Mesenchymal stem cell (in vitro differentiated cells and primary cell): ENCODE measurements at regions not wholly inside any gene's neighbourhood (a gene's known extent, or its start where the extent isn't known, plus 50 kb on each side); places are given as distances from the start of the nearest gene placed in this dataset.

ENCODE experiments used
- DNase-seq: peaks from one replicate; pipeline ENCODE4 v3.0.0-alpha.2; 2013
- H2AFZ ChIP-seq: one replicate; pipeline ENCODE4 v1.6.1; 2013; ENCODE audit warnings: low read depth, mild to moderate bottlenecking, control low read depth, inconsistent platforms, low read length, moderate library complexity
- H2AK5ac ChIP-seq: 2 replicates; pipeline ENCODE4 v1.6.1; 2013; ENCODE audit warnings: low read length, moderate library complexity, mild to moderate bottlenecking, inconsistent platforms; ENCODE audit not compliant: severe bottlenecking
- H2BK120ac ChIP-seq: one replicate; pipeline ENCODE4 v1.6.1; 2013; ENCODE audit warnings: low read depth, mild to moderate bottlenecking, inconsistent platforms, low read length, moderate library complexity
- H2BK12ac ChIP-seq, 2 experiments: one replicate each; pipeline ENCODE4 v1.6.1; 2013; ENCODE audit warnings: inconsistent platforms in 2 of 2, low read length in 2 of 2, mild to moderate bottlenecking in 2 of 2, moderate library complexity in 2 of 2, control low read depth in 1 of 2
- H2BK15ac ChIP-seq: one replicate; pipeline ENCODE4 v1.6.1; 2013; ENCODE audit warnings: mild to moderate bottlenecking, low read depth, inconsistent platforms; ENCODE audit not compliant: poor library complexity, severe bottlenecking
- H2BK5ac ChIP-seq: 2 replicates; pipeline ENCODE4 v1.6.1; 2013; ENCODE audit warnings: low read depth, mild to moderate bottlenecking, low read length, control low read depth, inconsistent platforms; ENCODE audit not compliant: poor library complexity, severe bottlenecking
- H3K14ac ChIP-seq, 2 experiments: one replicate each; pipeline ENCODE4 v1.6.1; 2013; ENCODE audit warnings: inconsistent platforms in 2 of 2, low read length in 2 of 2, control low read depth in 1 of 2, mild to moderate bottlenecking in 1 of 2, moderate library complexity in 1 of 2
- H3K18ac ChIP-seq, 2 experiments: one replicate each; pipeline ENCODE4 v1.6.1; 2013; ENCODE audit warnings: inconsistent platforms in 2 of 2, low read length in 2 of 2, control low read depth in 1 of 2, low read depth in 1 of 2, mild to moderate bottlenecking in 1 of 2
- H3K23ac ChIP-seq, 2 experiments: one replicate each; pipeline ENCODE4 v1.6.1; 2013; ENCODE audit warnings: inconsistent platforms in 2 of 2, low read length in 2 of 2, mild to moderate bottlenecking in 2 of 2, moderate library complexity in 2 of 2, control low read depth in 1 of 2
- H3K27ac ChIP-seq: 2 replicates; pipeline ENCODE4 v1.5.1; 2013; ENCODE audit warnings: mild to moderate bottlenecking, moderate library complexity, low read length, control low read depth, inconsistent platforms; ENCODE audit not compliant: poor library complexity, severe bottlenecking
- H3K27me3 ChIP-seq, 2 experiments: 2 replicates each; pipeline versions ENCODE4 v1.6.1 to v1.7.0; 2013; ENCODE audit warnings: low read length in 2 of 2, mild to moderate bottlenecking in 2 of 2, moderate library complexity in 2 of 2, control low read depth in 1 of 2, inconsistent platforms in 1 of 2; ENCODE audit not compliant: control insufficient read depth in 1 of 2, insufficient read depth in 1 of 2
- H3K36me3 ChIP-seq, 2 experiments: 2 replicates each; pipeline versions ENCODE4 v1.6.1 to v1.7.0; 2013; ENCODE audit warnings: low read length in 2 of 2, control low read depth in 1 of 2, inconsistent platforms in 1 of 2, low read depth in 1 of 2, mild to moderate bottlenecking in 1 of 2; ENCODE audit not compliant: insufficient read depth in 2 of 2, control insufficient read depth in 1 of 2
- H3K4ac ChIP-seq, 2 experiments: one replicate each; pipeline ENCODE4 v1.6.1; 2013; ENCODE audit warnings: inconsistent platforms in 2 of 2, low read length in 2 of 2, mild to moderate bottlenecking in 2 of 2, moderate library complexity in 2 of 2, control low read depth in 1 of 2, low read depth in 1 of 2
- H3K4me1 ChIP-seq: 2 replicates; pipeline ENCODE4 v1.6.1; 2013; ENCODE audit warnings: low read depth, low read length, control low read depth; ENCODE audit not compliant: control insufficient read depth, insufficient read depth
- H3K4me2 ChIP-seq: 2 replicates; pipeline ENCODE4 v1.6.1; 2013; ENCODE audit warnings: low read length, mild to moderate bottlenecking, inconsistent platforms; ENCODE audit not compliant: poor library complexity, severe bottlenecking
- H3K4me3 ChIP-seq, 2 experiments: 2 replicates each; pipeline versions ENCODE4 v1.5.1 to v1.7.0; 2013; ENCODE audit warnings: low read length in 2 of 2, mild to moderate bottlenecking in 2 of 2, control low read depth in 1 of 2, low read depth in 1 of 2; ENCODE audit not compliant: insufficient read depth in 1 of 2
- H3K79me1 ChIP-seq: replicated peaks from 2 replicates; pipeline ENCODE4 v1.6.1; 2013; ENCODE audit warnings: mild to moderate bottlenecking, control low read depth, low read length, inconsistent platforms; ENCODE audit not compliant: poor library complexity, severe bottlenecking
- H3K9ac ChIP-seq: 2 replicates; pipeline ENCODE4 v1.7.0; 2013; ENCODE audit warnings: mild to moderate bottlenecking, low read length, moderate library complexity
- H3K9me3 ChIP-seq: 2 replicates; pipeline ENCODE4 v1.7.0; 2013; ENCODE audit warnings: mild to moderate bottlenecking, low read length; ENCODE audit not compliant: control insufficient read depth
- H4K8ac ChIP-seq: one replicate; pipeline ENCODE4 v1.6.1; 2013; ENCODE audit warnings: inconsistent platforms, mild to moderate bottlenecking, low read length, moderate library complexity
- H4K91ac ChIP-seq: one replicate; pipeline ENCODE4 v1.6.1; 2013; ENCODE audit warnings: mild to moderate bottlenecking, low read length, inconsistent platforms
- WGBS: methylation state at CpG from one replicate; pipeline ENCODE4 v1.1.7; 2013; ENCODE audit warnings: mixed read lengths; 5-methylcytosine and 5-hydroxymethylcytosine counted together

DNA sequence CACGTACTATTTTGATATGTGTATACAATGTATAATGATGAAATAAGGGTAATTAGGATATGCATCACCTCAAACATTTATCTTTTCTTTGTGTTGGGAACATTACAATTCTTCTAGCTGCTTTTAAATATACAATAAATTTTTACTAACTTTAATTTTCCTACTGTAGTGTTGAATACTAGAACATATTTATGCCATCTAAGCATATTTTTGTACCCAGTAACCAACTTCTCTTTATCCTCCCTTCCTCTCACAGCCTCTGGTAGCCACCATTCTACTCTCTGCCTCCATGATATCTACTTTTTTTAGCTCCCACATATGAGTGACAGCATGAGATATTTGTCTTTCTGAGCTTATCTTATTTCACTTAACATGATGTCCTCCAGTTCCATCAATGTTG lies 468.0 kb downstream of the COL11A1 start:
- WGBS: no CpG with 5 or more reads among the region's 1 CpG
- no peak overlapping the region for H3K4ac ChIP-seq
- no peak overlapping the region for H2AFZ ChIP-seq
- no peak overlapping the region for H3K23ac ChIP-seq
- no peak overlapping the region for H3K14ac ChIP-seq
- H2BK12ac ChIP-seq: no peak overlapping the region
- no peak for DNase-seq
- H3K27ac ChIP-seq: no peak overlapping the region
- H3K18ac ChIP-seq: no peak overlapping the region
- H3K36me3 ChIP-seq: no peaks in the 10 kb centered on the region
- no peak overlapping the region for H4K91ac ChIP-seq
- no peak overlapping the region for H4K8ac ChIP-seq
- no peak overlapping the region for H2AK5ac ChIP-seq
- H3K4me2 ChIP-seq: no peak overlapping the region
- no peaks in the 10 kb centered on the region for H3K79me1 ChIP-seq
- H3K9ac ChIP-seq: no peak overlapping the region
- no peaks in the 10 kb centered on the region for H3K4me1 ChIP-seq
- no peak overlapping the region for H3K4me3 ChIP-seq
- H3K9me3 ChIP-seq: no peaks in the 10 kb centered on the region
- no peaks in the 10 kb centered on the region for H3K27me3 ChIP-seq
- H2BK15ac ChIP-seq: no peak overlapping the region
- H2BK120ac ChIP-seq: no peak overlapping the region
- no peak overlapping the region for H2BK5ac ChIP-seq

GRCh38 chr1:102631691-102632090 lies 476.6 kb downstream of the COL11A1 start:
- no peaks in the 10 kb centered on the region for H3K9me3 ChIP-seq
- H3K14ac ChIP-seq: no peak overlapping the region
- no peak for DNase-seq
- 100% methylated on average over 2 of the region's 3 CpGs for WGBS
- no peak overlapping the region for H2BK12ac ChIP-seq
- no peak overlapping the region for H2AFZ ChIP-seq
- H2BK5ac ChIP-seq: no peak overlapping the region
- no peak overlapping the region for H2BK15ac ChIP-seq
- H3K23ac ChIP-seq: no peak overlapping the region
- no peak overlapping the region for H4K91ac ChIP-seq
- H3K9ac ChIP-seq: no peak overlapping the region
- no peak overlapping the region for H3K4me2 ChIP-seq
- no peak overlapping the region for H3K4ac ChIP-seq
- no peak overlapping the region for H3K18ac ChIP-seq
- no peak overlapping the region for H3K4me3 ChIP-seq
- peaks cover 1% of the 10 kb centered on the region for H3K4me1 ChIP-seq
- no peak overlapping the region for H3K27ac ChIP-seq
- no peaks in the 10 kb centered on the region for H3K36me3 ChIP-seq
- no peak overlapping the region for H2AK5ac ChIP-seq
- no peaks in the 10 kb centered on the region for H3K27me3 ChIP-seq
- no peaks in the 10 kb centered on the region for H3K79me1 ChIP-seq
- no peak overlapping the region for H2BK120ac ChIP-seq
- no peak overlapping the region for H4K8ac ChIP-seq

- 100% methylated on average over 1 of the region's 1 CpG for WGBS
Observed at GRCh38 chr1:102630041-102630440, 478.3 kb downstream of the COL11A1 start.

GRCh38 chr1:102628109-102628613 lies 480.2 kb downstream of the COL11A1 start:
- Histone ChIP-seq H3K27me3 (no peaks in the 10 kb centered on the region), H2AFZ (no peak overlapping the region), H3K36me3 (no peaks in the 10 kb centered on the region), H3K9ac (no peak overlapping the region), H3K14ac (no peak overlapping the region), H2BK5ac (no peak overlapping the region), H3K4me3 (no peak overlapping the region), H3K9me3 (no peaks in the 10 kb centered on the region), H2BK12ac (no peak overlapping the region), H4K91ac (peak overlapping the region; percentile 67), H2BK15ac (no peak overlapping the region), H2BK120ac (no peak overlapping the region), H3K4me1 (peaks cover 1% of the 10 kb centered on the region), H3K4ac (no peak overlapping the region), H2AK5ac (no peak overlapping the region), H3K18ac (peak overlapping the region in 1 of 2 experiments; percentile 46), H3K4me2 (no peak overlapping the region), H3K79me1 (no peaks in the 10 kb centered on the region), H3K27ac (no peak overlapping the region), H3K23ac (no peak overlapping the region), H4K8ac (no peak overlapping the region)
- peak; percentile 28 for DNase-seq
- 59% methylated on average over 5 of the region's 5 CpGs for WGBS

More at GRCh38 chr1:102630041-102630440, 478.3 kb downstream of the COL11A1 start:
- no peak overlapping the region for H2BK5ac ChIP-seq
- H3K18ac ChIP-seq: no peak overlapping the region
- H2AK5ac ChIP-seq: no peak overlapping the region
- no peak overlapping the region for H3K4me3 ChIP-seq
- H2BK120ac ChIP-seq: no peak overlapping the region
- H3K79me1 ChIP-seq: no peaks in the 10 kb centered on the region
- H3K36me3 ChIP-seq: no peaks in the 10 kb centered on the region
- no peak overlapping the region for H3K4ac ChIP-seq
- peak overlapping the region in 1 of 2 experiments; percentile 31 for H2BK12ac ChIP-seq
- H3K27me3 ChIP-seq: no peaks in the 10 kb centered on the region
- no peak overlapping the region for H2AFZ ChIP-seq
- no peak overlapping the region for H3K23ac ChIP-seq
- no peak for DNase-seq
- no peak overlapping the region for H3K27ac ChIP-seq
- H3K4me1 ChIP-seq: peaks cover 1% of the 10 kb centered on the region
- no peak overlapping the region for H3K4me2 ChIP-seq
- no peak overlapping the region for H4K8ac ChIP-seq
- no peak overlapping the region for H3K14ac ChIP-seq
- no peak overlapping the region for H4K91ac ChIP-seq
- H2BK15ac ChIP-seq: no peak overlapping the region
- no peaks in the 10 kb centered on the region for H3K9me3 ChIP-seq
- no peak overlapping the region for H3K9ac ChIP-seq
